Naive thymus-derived CD8-positive, alpha-beta T cell (primary cell): ENCODE measurements at regions not wholly inside any gene's neighbourhood (a gene's known extent, or its start where the extent isn't known, plus 50 kb on each side); places are given as distances from the start of the nearest gene placed in this dataset.
"Not testable (repeated sequence)": the region's sequence is repeated elsewhere in the genome, so short reads cannot be mapped to it uniquely, and the experiment has no call there.

ENCODE experiments used
- ATAC-seq, 2 donors: fragments of 150-1000 bp; cut with Tn5 transposase in 1 of 2; sonication (Bioruptor Pico), chemical (Tn5 transposase) in 1 of 2; 1 replicate in 1 of 2; 2 replicates in 1 of 2; pipeline ENCODE4 v1.10.0; 2021; ENCODE audit warnings: mild to moderate bottlenecking in 2 of 2, moderate library complexity in 2 of 2
- POLR2A ChIA-PET: fragments of 350-600 bp; sonication (Branson Sonifier 250); formaldehyde crosslinking; loops from one replicate; lab custom pipeline; 2021; ENCODE audit warnings: antibody characterized with exemption; lab: Charles Lee
- DNase-seq, 10 donors: peaks; one replicate each; pipeline versions ENCODE4 v3.0.0 to v3.0.0-alpha.2; 2020 to 2022
- H3K27ac Mint-ChIP-seq, 10 donors: one replicate each; pipeline ENCODE4 v1.8.0; 2020 to 2022; ENCODE audit warnings: mild to moderate bottlenecking in 10 of 10, mixed read lengths in 10 of 10, moderate library complexity in 4 of 10, inconsistent platforms in 1 of 10
- H3K27me3 Mint-ChIP-seq, 5 donors: one replicate each; pipeline ENCODE4 v1.8.0; 2021 to 2022; ENCODE audit warnings: mixed read lengths in 5 of 5
- H3K36me3 Mint-ChIP-seq, 3 donors: one replicate each; pipeline ENCODE4 v1.8.0; 2020 to 2022; ENCODE audit warnings: mixed read lengths in 3 of 3, mild to moderate bottlenecking in 2 of 3, inconsistent platforms in 1 of 3
- H3K4me1 Mint-ChIP-seq, 4 donors: one replicate each; pipeline ENCODE4 v1.8.0; 2021 to 2022; ENCODE audit warnings: mixed read lengths in 4 of 4
- H3K4me3 Mint-ChIP-seq, 10 donors: one replicate each; pipeline ENCODE4 v1.8.0; 2020 to 2022; ENCODE audit warnings: mild to moderate bottlenecking in 10 of 10, mixed read lengths in 10 of 10, moderate library complexity in 6 of 10, inconsistent platforms in 1 of 10
- H3K9me3 Mint-ChIP-seq, 9 donors: one replicate each; pipeline ENCODE4 v1.8.0; 2020 to 2022; ENCODE audit warnings: mixed read lengths in 9 of 9, mild to moderate bottlenecking in 3 of 9, inconsistent platforms in 1 of 9, moderate library complexity in 1 of 9

DNA sequence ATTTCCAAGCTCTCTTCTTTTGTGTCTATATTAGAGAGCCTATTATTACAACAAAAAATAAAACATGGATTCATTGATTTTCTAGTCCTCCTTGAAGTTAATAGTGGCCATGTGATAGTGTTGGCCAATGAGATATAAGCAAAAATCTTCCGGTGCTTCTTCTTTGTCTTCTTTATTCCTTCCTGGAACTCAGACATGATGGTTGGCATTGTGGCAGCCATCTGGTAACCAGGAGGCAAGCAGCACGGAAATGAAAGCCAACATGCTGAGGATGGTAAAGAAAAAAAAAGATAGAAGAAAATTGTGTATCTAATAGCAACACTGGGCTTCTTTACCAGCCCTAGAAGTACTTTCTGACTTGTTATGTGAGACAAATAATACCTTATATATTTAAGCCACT, 50.8 kb upstream of the SEL1L start:
- Mint-ChIP-seq H3K4me1 (no peaks in the 10 kb centered on the region), H3K4me3 (no peak overlapping the region), H3K27me3 (peaks cover 0 to 17% (median 4%) of the 10 kb centered on the region in 5 donors), H3K27ac (no peak overlapping the region), H3K36me3 (peaks cover 0 to 5% (median 0%) of the 10 kb centered on the region in 3 donors), H3K9me3 (peaks cover 0 to 16% (median 4%) of the 10 kb centered on the region in 9 donors)
- no peak for ATAC-seq
- no peak for DNase-seq
- POLR2A ChIA-PET, result no interaction called here

GRCh38 chr14:81589381-81590065, 55.9 kb upstream of the SEL1L start:
- Mint-ChIP-seq H3K27me3 (peaks cover 5 to 24% (median 8%) of the 10 kb centered on the region in 5 donors), H3K27ac (no peak overlapping the region), H3K36me3 (no peaks in the 10 kb centered on the region), H3K4me1 (no peaks in the 10 kb centered on the region), H3K9me3 (no peaks in the 10 kb centered on the region), H3K4me3 (no peak overlapping the region)
- DNase-seq (no peak), ATAC-seq (no peak)
- POLR2A ChIA-PET, result no interaction called here

DNA sequence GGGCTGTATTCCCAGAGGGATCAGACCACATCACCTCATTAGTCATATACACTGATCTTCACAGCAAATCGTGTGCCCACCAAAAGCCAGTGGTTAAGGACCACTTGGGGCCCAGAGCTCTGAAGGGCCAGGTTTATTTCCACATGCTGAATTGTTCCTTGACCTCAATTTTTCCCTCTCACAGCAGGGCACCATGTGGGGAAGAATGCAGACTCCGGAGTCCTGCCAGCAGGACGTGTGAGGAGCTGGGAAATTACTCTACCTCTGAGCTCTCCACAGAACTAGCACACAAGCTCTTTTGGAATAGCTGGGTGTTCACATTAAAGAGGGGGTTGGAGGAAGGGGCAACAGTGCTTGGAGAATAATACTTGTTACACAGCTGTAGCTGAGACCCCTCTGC, 57.6 kb upstream of the SEL1L start:
- Mint-ChIP-seq H3K4me3 (no peak overlapping the region), H3K27me3 (peaks cover 12 to 37% (median 16%) of the 10 kb centered on the region in 5 donors), H3K4me1 (no peaks in the 10 kb centered on the region), H3K9me3 (no peaks in the 10 kb centered on the region), H3K27ac (no peak overlapping the region), H3K36me3 (no peaks in the 10 kb centered on the region)
- DNase-seq (no peak), ATAC-seq (no peak)
- POLR2A ChIA-PET, result no interaction called here

- Mint-ChIP-seq H3K27me3 (peaks cover 17 to 46% (median 19%) of the 10 kb centered on the region in 5 donors), H3K9me3 (no peaks in the 10 kb centered on the region), H3K36me3 (no peaks in the 10 kb centered on the region), H3K4me3 (no peak overlapping the region), H3K27ac (no peak overlapping the region), H3K4me1 (no peaks in the 10 kb centered on the region)
- POLR2A ChIA-PET, result no interaction called here
- DNase-seq (no peak), ATAC-seq (no peak)
Observed at GRCh38 chr14:81594012-81594411, 60.4 kb upstream of the SEL1L start.

- H3K27ac Mint-ChIP-seq, result no peak overlapping the region
- H3K36me3 Mint-ChIP-seq, result no peaks in the 10 kb centered on the region
- ATAC-seq, result no peak
- DNase-seq, result no peak
- peaks cover 3 to 68% (median 9%) of the 10 kb centered on the region in 5 donors for H3K27me3 Mint-ChIP-seq
- no peaks in the 10 kb centered on the region for H3K4me1 Mint-ChIP-seq
- POLR2A ChIA-PET, result no interaction called here
- peaks cover 0 to 1% (median 0%) of the 10 kb centered on the region in 9 donors for H3K9me3 Mint-ChIP-seq
- no peak overlapping the region for H3K4me3 Mint-ChIP-seq
Observed at GRCh38 chr14:81605660-81606059, 72.0 kb upstream of the SEL1L start.

GRCh38 chr14:81613341-81614045, 79.8 kb upstream of the SEL1L start:
- H3K36me3 Mint-ChIP-seq, result no peaks in the 10 kb centered on the region
- no peaks in the 10 kb centered on the region for H3K9me3 Mint-ChIP-seq
- POLR2A ChIA-PET, result no interaction called here
- peaks cover 0 to 29% (median 5%) of the 10 kb centered on the region in 5 donors for H3K27me3 Mint-ChIP-seq
- no peaks in the 10 kb centered on the region for H3K4me1 Mint-ChIP-seq
- no peak for ATAC-seq
- no peak for DNase-seq
- no peak overlapping the region for H3K4me3 Mint-ChIP-seq
- H3K27ac Mint-ChIP-seq, result no peak overlapping the region

GRCh38 chr14:81614302-81614701, 80.6 kb upstream of the SEL1L start:
- H3K27ac Mint-ChIP-seq, H3K4me3 Mint-ChIP-seq, DNase-seq, H3K4me1 Mint-ChIP-seq, POLR2A ChIA-PET, H3K9me3 Mint-ChIP-seq, H3K36me3 Mint-ChIP-seq, ATAC-seq: not testable (repeated sequence)
- H3K27me3 Mint-ChIP-seq, result peaks cover 1 to 28% (median 4%) of the 10 kb centered on the region in 5 donors

DNA sequence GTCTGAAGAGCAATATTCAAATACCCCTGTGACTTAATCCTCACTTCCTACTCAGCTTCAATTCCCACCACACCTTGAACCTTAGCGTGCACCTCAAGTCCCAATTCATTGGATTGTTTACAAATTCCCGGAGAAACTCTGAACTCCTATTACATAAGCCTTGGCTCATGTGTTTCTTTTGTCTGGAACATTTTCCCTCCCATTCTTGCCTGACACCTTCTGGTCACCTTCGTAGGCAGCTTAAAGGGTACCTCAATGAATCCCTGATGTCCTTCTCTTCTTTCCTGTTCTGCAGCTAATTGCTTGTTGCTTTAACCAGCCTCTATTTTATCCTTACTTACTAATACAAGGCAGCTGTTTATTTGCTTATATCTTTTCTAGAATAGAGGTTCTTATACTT, 85.0 kb upstream of the SEL1L start:
- Mint-ChIP-seq H3K4me3 (no peak overlapping the region), H3K36me3 (no peaks in the 10 kb centered on the region), H3K27ac (no peak overlapping the region), H3K4me1 (no peaks in the 10 kb centered on the region), H3K9me3 (no peaks in the 10 kb centered on the region), H3K27me3 (peaks cover 0 to 20% (median 2%) of the 10 kb centered on the region in 5 donors)
- DNase-seq (no peak), ATAC-seq (no peak)
- POLR2A ChIA-PET, result no interaction called here

DNA sequence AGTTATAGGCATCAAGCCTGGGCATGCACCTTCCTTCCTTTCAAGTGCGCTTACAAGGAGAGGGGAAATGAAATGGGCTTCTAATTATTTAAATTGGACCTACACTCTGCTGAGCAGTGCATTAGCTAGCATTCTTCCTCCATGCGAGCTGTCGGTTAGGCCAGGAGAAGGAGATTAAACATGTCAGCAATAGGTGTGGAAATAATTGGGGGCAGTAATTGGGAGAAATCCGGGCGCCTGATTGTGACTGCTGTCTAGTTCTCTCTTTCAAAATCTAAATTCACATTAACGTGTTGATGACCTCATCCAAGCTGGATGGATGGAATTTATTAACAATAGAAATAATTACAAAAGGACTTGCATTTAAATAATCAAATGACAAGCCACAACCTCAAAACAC, 86.2 kb upstream of the SEL1L start:
- Mint-ChIP-seq H3K27ac (no peak overlapping the region), H3K27me3 (peaks cover 0 to 20% (median 2%) of the 10 kb centered on the region in 5 donors), H3K4me3 (no peak overlapping the region), H3K36me3 (no peaks in the 10 kb centered on the region), H3K9me3 (no peaks in the 10 kb centered on the region), H3K4me1 (no peaks in the 10 kb centered on the region)
- no peak for DNase-seq
- POLR2A ChIA-PET, result no interaction called here
- no peak for ATAC-seq

DNA sequence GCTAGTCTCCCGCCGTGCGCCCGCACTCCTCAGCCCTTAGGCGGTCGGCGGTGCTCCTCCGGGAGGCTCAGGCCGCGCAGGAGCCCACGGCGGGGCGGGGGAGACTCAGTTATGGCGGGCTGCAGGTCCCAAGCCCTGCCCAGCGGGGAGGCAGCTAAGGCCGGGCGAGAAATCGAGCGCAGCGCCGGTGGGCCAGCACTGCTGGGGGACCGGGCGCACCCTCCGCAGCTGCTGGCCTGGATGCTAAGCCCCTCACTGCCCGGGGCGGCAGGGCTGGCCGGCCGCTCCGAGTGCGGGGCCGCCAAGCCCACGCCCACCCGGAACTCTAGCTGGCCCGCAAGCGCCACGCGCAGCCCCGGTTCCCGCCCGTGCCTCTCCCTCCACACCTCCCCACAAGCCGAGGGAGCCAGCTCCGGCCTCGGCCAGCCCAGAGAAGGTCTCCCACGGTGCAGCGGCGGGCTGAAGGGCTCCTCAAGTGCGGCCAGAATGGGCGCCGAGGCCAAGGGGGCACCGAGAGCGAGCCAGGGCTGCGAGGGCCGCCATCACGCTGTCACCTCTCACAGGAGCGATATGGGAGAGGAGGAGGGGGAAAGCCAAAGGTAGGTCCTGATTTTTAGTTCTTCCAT, 90.2 kb upstream of the SEL1L start:
- H3K4me1 Mint-ChIP-seq, ATAC-seq: not testable (repeated sequence)

DNA sequence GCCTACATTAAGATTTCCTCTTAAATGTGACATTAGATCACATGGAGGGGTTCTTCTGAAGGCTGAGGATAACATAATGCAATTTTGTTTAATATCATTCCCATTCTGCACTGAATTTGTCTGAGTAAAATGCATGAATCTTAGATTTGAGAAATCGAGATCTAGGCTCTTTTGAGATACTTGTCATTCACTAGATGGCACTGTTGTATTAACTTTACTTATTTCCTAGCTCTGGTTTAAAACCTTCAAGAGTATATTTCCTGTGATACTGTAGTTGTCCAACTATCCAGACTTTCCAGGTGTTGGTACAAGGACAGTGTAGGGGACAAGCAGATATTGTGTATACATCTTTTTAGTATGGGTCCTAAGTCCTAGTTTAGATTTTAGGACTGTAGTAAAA, 91.7 kb upstream of the SEL1L start:
- no peaks in the 10 kb centered on the region for H3K36me3 Mint-ChIP-seq
- DNase-seq (no peak), ATAC-seq (no peak)
- no peak overlapping the region for H3K4me3 Mint-ChIP-seq
- peaks cover 0 to 14% (median 2%) of the 10 kb centered on the region in 5 donors for H3K27me3 Mint-ChIP-seq
- no peak overlapping the region for H3K27ac Mint-ChIP-seq
- POLR2A ChIA-PET, result no interaction called here
- H3K9me3 Mint-ChIP-seq, result no peaks in the 10 kb centered on the region
- no peaks in the 10 kb centered on the region for H3K4me1 Mint-ChIP-seq

More for the DNA sequence above, 90.2 kb upstream of the SEL1L start:
- H3K9me3 Mint-ChIP-seq, H3K4me3 Mint-ChIP-seq, DNase-seq, H3K36me3 Mint-ChIP-seq, POLR2A ChIA-PET, H3K27ac Mint-ChIP-seq: not testable (repeated sequence)
- H3K27me3 Mint-ChIP-seq, result peaks cover 0 to 13% (median 4%) of the 10 kb centered on the region in 5 donors

GRCh38 chr14:81632157-81632556, 98.5 kb upstream of the SEL1L start:
- Mint-ChIP-seq H3K27ac (no peak overlapping the region), H3K36me3 (no peaks in the 10 kb centered on the region), H3K27me3 (peaks cover 0 to 16% (median 4%) of the 10 kb centered on the region in 5 donors), H3K4me3 (no peak overlapping the region), H3K4me1 (no peaks in the 10 kb centered on the region), H3K9me3 (peaks cover 0 to 2% (median 0%) of the 10 kb centered on the region in 9 donors)
- ATAC-seq, result no peak
- no peak for DNase-seq
- POLR2A ChIA-PET, result no interaction called here

DNA sequence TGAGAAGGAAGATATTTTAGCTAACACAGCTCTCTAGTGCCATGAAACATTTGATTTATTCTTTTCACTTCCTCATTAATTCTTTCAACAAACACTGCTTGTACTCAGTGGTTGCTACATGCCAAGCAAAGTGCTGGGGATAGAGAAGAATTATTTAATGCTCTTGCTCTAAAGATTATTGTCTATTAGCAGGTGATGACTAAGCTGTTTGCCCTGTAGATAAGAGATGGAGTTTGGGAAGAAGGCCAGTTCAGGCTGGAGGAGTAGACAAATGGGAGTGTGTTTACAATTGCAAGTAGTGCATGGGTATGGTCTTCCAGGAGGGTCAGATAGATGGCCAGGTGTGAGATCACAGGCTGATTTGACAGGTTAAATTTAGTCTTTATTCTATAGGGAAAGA, 99.8 kb upstream of the SEL1L start:
- DNase-seq (no peak), ATAC-seq (no peak)
- POLR2A ChIA-PET, result no interaction called here
- Mint-ChIP-seq H3K4me3 (no peak overlapping the region), H3K4me1 (no peaks in the 10 kb centered on the region), H3K36me3 (no peaks in the 10 kb centered on the region), H3K27ac (no peak overlapping the region), H3K27me3 (peaks cover 0 to 16% (median 4%) of the 10 kb centered on the region in 5 donors), H3K9me3 (peaks cover 0 to 2% (median 0%) of the 10 kb centered on the region in 9 donors)
